HG02610 (cell line): ENCODE measurements at regions not wholly inside any gene's neighbourhood (a gene's known extent, or its start where the extent isn't known, plus 50 kb on each side); places are given as distances from the start of the nearest gene placed in this dataset.
"Not testable (repeated sequence)": the region's sequence is repeated elsewhere in the genome, so short reads cannot be mapped to it uniquely, and the experiment has no call there.

ENCODE experiments used
- ATAC-seq: cut with Tn5 transposase; IDR thresholded peaks from one replicate; pipeline ENCODE4 v1.9.1; 2021; ENCODE audit warnings: mild to moderate bottlenecking, moderate library complexity; ENCODE audit not compliant: unreplicated experiment

GRCh38 chr11:29490938-29491337 is 525.9 kb downstream of the KCNA4 start:
- no peak for ATAC-seq

GRCh38 chr11:29486301-29486700 is 530.5 kb downstream of the KCNA4 start:
- no peak for ATAC-seq

- ATAC-seq, result no peak
Observed at GRCh38 chr11:29485641-29486040, 531.2 kb downstream of the KCNA4 start.

- ATAC-seq, result no peak
Observed at GRCh38 chr11:29484548-29484947, 532.3 kb downstream of the KCNA4 start.

- ATAC-seq, result no peak
Observed at GRCh38 chr11:29483831-29484230, 533.0 kb downstream of the KCNA4 start.

GRCh38 chr11:29482510-29482909 is 534.3 kb downstream of the KCNA4 start:
- no peak for ATAC-seq

GRCh38 chr11:29481738-29482137 is 535.1 kb downstream of the KCNA4 start:
- no peak for ATAC-seq

GRCh38 chr11:29480981-29481380 is 535.8 kb downstream of the KCNA4 start:
- ATAC-seq, result no peak

- ATAC-seq, result no peak
Observed at GRCh38 chr11:29458252-29458651, 558.6 kb downstream of the KCNA4 start.

GRCh38 chr11:29452146-29452545 is 564.7 kb downstream of the KCNA4 start:
- ATAC-seq, result no peak

GRCh38 chr11:29449281-29450074 is 567.4 kb downstream of the KCNA4 start:
- ATAC-seq, result no peak

- ATAC-seq, result no peak
Observed at GRCh38 chr11:29448246-29448877, 568.5 kb downstream of the KCNA4 start.

GRCh38 chr11:29447821-29448220 is 569.0 kb downstream of the KCNA4 start:
- no peak for ATAC-seq

GRCh38 chr11:29446132-29446531 is 570.7 kb downstream of the KCNA4 start:
- no peak for ATAC-seq

GRCh38 chr11:29445191-29445590 is 571.6 kb downstream of the KCNA4 start:
- not testable (repeated sequence) for ATAC-seq

- ATAC-seq, result no peak
Observed at GRCh38 chr11:29438815-29439214, 578.0 kb downstream of the KCNA4 start.

- no peak for ATAC-seq
Observed at GRCh38 chr11:29435421-29435820, 581.4 kb downstream of the KCNA4 start.

GRCh38 chr11:29432719-29433325 is 584.0 kb downstream of the KCNA4 start:
- ATAC-seq, result no peak

GRCh38 chr11:29405305-29405704 is 611.5 kb downstream of the KCNA4 start:
- ATAC-seq, result no peak

GRCh38 chr11:29395555-29396072 is 621.2 kb downstream of the KCNA4 start:
- ATAC-seq, result no peak

- no peak for ATAC-seq
Observed at GRCh38 chr11:29389793-29390192, 627.0 kb downstream of the KCNA4 start.

GRCh38 chr11:29373725-29374124 is 643.1 kb downstream of the KCNA4 start:
- ATAC-seq, result no peak
